Stomach smooth muscle (tissue), 2 donors: ENCODE measurements at regions not wholly inside any gene's neighbourhood (a gene's known extent, or its start where the extent isn't known, plus 50 kb on each side); places are given as distances from the start of the nearest gene placed in this dataset.

Source experiments
- H3K27ac ChIP-seq: one replicate; pipeline ENCODE4 v1.7.0; 2013; ENCODE audit warnings: mild to moderate bottlenecking, low read length, inconsistent platforms
- H3K27me3 ChIP-seq, 2 donors: one replicate each; pipeline ENCODE4 v1.7.0; 2013; ENCODE audit warnings: low read length in 2 of 2; ENCODE audit not compliant: insufficient read depth in 2 of 2, control insufficient read depth in 1 of 2
- H3K36me3 ChIP-seq, 2 donors: one replicate each; pipeline ENCODE4 v1.7.0; 2013; ENCODE audit warnings: low read length in 2 of 2; ENCODE audit not compliant: control insufficient read depth in 2 of 2, insufficient read depth in 2 of 2
- H3K4me1 ChIP-seq: one replicate; pipeline ENCODE4 v1.7.0; 2013; ENCODE audit warnings: low read length; ENCODE audit not compliant: control insufficient read depth, insufficient read depth
- H3K4me3 ChIP-seq, 2 donors: one replicate each; pipeline ENCODE4 v1.7.0; 2013; ENCODE audit warnings: low read length in 2 of 2
- H3K9ac ChIP-seq, 2 donors: one replicate each; pipeline ENCODE4 v1.7.0; 2013; ENCODE audit warnings: low read length in 2 of 2, mild to moderate bottlenecking in 1 of 2
- H3K9me3 ChIP-seq, 2 donors: one replicate each; pipeline ENCODE4 v1.7.0; 2013; ENCODE audit warnings: low read length in 2 of 2; ENCODE audit not compliant: control insufficient read depth in 2 of 2
- donor health status: healthy.
- donor health status: Pancreatic carcinoma.

DNA sequence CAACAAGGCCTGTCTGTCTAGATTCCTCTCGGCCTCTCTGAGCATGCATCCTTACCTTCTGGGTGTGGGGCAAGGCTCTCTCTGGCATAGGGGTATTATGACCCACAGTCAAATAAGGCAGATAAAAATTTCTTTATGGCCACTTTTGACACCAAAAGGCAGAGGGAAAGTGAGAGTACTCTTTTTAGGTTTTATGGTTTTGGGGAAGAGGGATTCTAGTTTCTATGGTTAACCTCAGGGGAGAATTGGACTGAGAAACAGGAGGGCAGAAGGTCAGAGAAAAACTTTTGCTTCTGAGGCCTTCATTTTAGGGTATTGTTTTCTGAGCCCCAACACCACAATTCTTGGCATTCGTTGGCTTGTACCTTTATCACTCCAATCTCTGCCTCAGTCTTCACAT lies 70.0 kb upstream of the CCDC54 start:
- Histone ChIP-seq H3K27ac (no peak overlapping the region), H3K4me1 (no peaks in the 10 kb centered on the region), H3K4me3 (no peak overlapping the region), H3K36me3 (no peaks in the 10 kb centered on the region), H3K27me3 (no peaks in the 10 kb centered on the region), H3K9me3 (no peaks in the 10 kb centered on the region), H3K9ac (no peak overlapping the region)

DNA sequence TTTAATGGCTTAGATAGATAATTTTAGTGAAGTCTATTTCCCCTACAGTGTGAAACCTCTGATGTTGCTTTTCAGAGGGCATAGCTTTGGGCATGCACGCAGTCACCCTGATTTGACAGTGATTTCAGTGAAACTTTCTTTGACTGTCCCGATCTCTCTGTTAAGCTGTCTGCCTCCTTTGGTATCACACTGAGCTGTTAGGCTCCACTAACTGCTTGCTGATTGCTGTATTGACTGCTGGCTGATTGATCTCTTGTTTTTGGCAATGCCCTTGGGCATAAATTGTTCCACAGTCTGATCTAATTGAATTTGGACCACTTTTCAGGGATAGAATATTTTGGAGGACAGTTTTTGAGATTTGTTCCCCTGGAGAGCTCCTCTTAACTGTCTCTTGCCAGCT lies 68.5 kb upstream of the CCDC54 start:
- Histone ChIP-seq H3K9me3 (no peaks in the 10 kb centered on the region), H3K27me3 (no peaks in the 10 kb centered on the region), H3K9ac (no peak overlapping the region), H3K27ac (no peak overlapping the region), H3K36me3 (no peaks in the 10 kb centered on the region), H3K4me3 (no peak overlapping the region), H3K4me1 (no peaks in the 10 kb centered on the region)

DNA sequence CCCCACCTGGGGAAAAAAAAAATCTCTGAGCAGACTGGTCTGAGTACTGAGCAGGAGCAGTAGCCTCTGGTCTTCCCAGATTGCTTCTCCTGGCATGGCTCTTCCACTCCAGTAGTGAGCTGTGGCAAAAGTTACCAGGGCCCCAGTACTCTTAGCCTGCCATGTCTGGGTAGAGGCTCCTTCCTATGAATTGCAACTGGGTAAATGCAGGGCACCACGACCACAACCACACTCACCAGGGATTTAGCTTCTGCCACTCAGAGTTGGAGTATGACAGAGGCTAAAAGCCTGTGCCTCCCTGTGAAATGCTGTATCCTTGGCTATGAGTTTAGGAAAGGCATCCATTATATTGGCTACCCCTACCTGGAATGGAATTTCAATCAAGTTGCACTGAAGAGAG lies 67.9 kb upstream of the CCDC54 start:
- no peaks in the 10 kb centered on the region for H3K4me1 ChIP-seq
- H3K4me3 ChIP-seq, result no peak overlapping the region
- H3K9ac ChIP-seq, result no peak overlapping the region
- no peaks in the 10 kb centered on the region for H3K36me3 ChIP-seq
- H3K27me3 ChIP-seq, result no peaks in the 10 kb centered on the region
- H3K9me3 ChIP-seq, result no peaks in the 10 kb centered on the region
- H3K27ac ChIP-seq, result no peak overlapping the region

DNA sequence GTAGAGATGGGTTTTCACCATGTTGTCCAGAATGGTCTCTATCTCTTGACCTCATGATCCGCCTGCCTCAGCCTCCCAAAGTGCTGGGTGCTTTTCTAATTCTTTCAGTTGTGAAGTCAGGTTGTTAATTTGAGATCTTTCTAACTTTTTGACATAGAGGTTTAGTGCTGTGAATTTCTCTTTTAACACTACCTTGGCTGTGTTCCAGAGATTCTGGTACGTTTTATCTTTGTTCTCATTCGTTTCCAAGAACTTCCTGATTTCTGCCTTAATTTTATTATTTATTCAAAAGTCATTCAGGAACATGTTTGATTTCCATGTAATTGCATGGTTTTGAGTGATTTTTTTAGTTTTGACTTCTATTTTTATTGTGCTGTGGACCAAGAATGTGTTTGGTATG lies 63.5 kb upstream of the CCDC54 start:
- Histone ChIP-seq H3K9ac (no peak overlapping the region), H3K27me3 (no peaks in the 10 kb centered on the region), H3K36me3 (no peaks in the 10 kb centered on the region), H3K9me3 (no peaks in the 10 kb centered on the region), H3K27ac (no peak overlapping the region), H3K4me3 (no peak overlapping the region), H3K4me1 (no peaks in the 10 kb centered on the region)

DNA sequence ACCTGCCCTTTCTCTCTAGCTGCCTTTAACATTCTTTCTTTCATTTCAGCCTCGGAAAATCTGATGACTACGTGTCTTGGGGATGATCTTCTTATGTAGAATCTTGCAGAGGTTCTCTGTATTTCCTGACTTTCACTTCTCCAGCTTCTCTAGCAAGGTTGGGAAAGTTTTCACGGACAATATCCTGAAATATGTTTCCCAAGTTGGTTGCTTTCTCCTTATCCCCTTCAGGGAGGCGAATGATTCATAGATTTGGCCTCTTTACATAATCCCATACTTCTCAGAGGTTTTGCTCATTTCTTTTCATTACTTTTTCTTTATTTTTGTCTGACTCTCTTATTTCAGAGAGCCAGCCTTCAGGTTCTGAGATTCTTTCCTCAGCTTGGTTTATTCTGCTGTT lies 62.1 kb upstream of the CCDC54 start:
- Histone ChIP-seq H3K4me1 (no peaks in the 10 kb centered on the region), H3K27me3 (no peaks in the 10 kb centered on the region), H3K9ac (no peak overlapping the region), H3K4me3 (no peak overlapping the region), H3K9me3 (no peaks in the 10 kb centered on the region), H3K36me3 (no peaks in the 10 kb centered on the region), H3K27ac (no peak overlapping the region)

DNA sequence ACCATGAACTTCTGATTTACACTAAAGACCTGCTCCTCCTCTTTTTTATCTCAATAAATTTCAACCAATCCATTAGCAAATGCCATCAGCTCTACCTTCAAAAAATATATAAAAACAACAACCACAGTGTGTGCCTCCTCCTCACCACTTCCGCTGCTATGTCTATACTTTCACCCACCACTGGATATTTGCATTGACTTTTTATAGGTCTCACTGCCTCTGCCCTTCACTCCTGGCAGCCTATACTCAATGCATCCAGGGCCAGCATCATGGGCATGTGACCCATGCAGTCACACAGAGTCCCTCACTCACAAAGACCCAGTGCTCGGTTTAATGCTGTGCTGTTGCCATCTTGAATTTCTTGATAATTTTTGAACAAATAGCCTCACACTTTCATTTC lies 53.5 kb upstream of the CCDC54 start:
- no peak overlapping the region for H3K4me3 ChIP-seq
- H3K9ac ChIP-seq, result no peak overlapping the region
- no peaks in the 10 kb centered on the region for H3K9me3 ChIP-seq
- H3K36me3 ChIP-seq, result no peaks in the 10 kb centered on the region
- no peaks in the 10 kb centered on the region for H3K27me3 ChIP-seq
- no peak overlapping the region for H3K27ac ChIP-seq
- H3K4me1 ChIP-seq, result no peaks in the 10 kb centered on the region

DNA sequence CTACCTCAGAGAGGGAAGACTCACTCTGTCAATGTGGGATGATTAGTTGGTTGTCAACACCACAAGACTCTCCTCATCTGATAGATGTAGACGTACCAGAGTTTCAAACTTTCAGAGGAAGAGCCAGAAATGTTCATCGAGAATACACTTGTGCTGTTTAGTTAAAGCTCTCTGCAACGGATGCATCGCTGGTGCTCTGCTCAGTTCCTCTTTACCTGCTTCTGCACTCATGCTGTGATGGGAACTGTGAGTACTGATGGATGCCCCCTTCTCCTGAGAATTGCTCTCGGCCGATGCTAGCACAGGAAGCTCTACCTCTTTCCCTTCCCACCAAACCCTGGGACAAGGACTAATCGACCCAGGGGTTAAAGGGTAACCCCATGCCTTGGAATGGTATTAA lies 51.8 kb upstream of the CCDC54 start:
- Histone ChIP-seq H3K4me1 (no peaks in the 10 kb centered on the region), H3K27ac (no peak overlapping the region), H3K36me3 (no peaks in the 10 kb centered on the region), H3K9me3 (no peaks in the 10 kb centered on the region), H3K27me3 (no peaks in the 10 kb centered on the region), H3K9ac (no peak overlapping the region), H3K4me3 (no peak overlapping the region)
